Caki2 (cell line): ENCODE measurements at regions not wholly inside any gene's neighbourhood (a gene's known extent, or its start where the extent isn't known, plus 50 kb on each side); places are given as distances from the start of the nearest gene placed in this dataset.

Experiments used
- DNase-seq: peaks from one replicate; pipeline ENCODE4 v3.0.0-alpha.2; 2015; ENCODE audit warnings: low read depth
- in situ Hi-C: cut with HindIII; loops from 2 replicates; pipeline ENCODE4 v1.10.0; 2016; ENCODE audit warnings: low sequenced_read_pairs, low pct_unique_long_range_greater_than_20kb, mixed read lengths

DNA sequence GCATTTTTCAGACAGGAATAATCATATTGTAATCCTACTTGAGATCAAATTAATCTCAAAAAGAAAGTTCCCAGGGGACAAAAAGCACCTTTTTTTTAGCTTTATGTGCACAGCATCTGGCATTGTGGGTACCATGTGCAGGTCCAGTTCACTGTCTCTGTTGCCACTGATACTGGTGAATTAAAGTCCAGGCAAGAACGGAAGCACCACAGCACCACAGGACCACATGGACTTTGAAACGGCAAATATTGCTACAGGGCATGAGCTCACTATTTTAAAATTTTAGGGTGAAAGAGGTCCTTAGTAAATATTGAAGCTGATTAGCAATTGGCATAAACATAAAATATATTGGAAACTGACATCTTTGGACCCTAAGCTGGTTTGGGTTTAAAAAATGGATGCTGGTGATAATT lies 709.0 kb downstream of the EPM2A start:
- in situ Hi-C loops = no loop called here
- DNase-seq = no peak

DNA sequence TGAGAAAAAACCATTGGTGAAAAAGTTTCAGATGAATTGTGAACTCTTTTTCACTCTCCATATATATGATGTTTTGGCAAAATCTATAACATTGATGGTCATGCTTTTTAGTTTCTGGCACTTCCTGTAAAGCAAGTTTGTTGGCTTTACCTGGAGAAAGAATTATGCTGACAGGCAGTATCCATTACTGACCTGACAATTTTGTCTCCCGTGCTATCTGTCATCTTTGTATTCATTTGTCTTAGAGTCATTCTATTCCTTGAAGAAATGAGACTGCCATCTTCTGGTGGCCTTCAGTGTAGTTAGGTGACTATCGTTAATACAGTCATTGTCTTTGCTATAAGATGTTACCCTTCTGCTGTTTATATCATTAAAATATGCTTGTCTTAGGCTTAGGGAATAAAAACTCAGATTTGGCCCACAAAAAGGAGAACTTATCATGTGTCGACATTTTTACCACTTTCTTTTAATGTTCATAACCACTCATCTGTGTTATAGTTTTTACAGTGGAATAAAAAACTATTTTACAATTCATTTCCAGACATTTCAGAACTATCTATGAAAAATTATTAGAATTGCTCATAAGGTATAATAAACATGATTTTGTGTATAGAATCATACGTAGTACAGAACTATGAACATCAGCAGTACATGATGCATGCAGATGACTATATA lies 707.0 kb downstream of the EPM2A start:
- peak; percentile 32 for DNase-seq
- in situ Hi-C loops = no loop called here

DNA sequence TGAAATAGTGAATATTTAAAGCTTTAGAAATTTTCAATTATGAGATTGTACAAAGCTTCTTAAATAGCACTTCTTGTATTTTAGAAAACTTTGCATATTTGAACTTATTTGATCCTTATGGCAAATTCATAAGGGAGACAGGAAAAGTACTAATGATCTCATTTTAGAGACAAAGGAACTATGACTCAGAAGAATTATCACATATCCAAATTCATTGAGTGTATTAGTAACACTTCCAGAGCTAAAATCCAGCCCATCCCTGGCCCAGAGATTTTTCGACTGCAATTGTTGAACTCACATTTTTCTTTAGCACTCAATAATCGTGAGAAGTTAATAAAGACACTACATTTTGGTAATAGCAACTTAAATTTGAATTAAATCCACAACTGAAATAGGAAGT lies 704.3 kb downstream of the EPM2A start:
- in situ Hi-C loops = no loop called here
- DNase-seq = no peak

DNA sequence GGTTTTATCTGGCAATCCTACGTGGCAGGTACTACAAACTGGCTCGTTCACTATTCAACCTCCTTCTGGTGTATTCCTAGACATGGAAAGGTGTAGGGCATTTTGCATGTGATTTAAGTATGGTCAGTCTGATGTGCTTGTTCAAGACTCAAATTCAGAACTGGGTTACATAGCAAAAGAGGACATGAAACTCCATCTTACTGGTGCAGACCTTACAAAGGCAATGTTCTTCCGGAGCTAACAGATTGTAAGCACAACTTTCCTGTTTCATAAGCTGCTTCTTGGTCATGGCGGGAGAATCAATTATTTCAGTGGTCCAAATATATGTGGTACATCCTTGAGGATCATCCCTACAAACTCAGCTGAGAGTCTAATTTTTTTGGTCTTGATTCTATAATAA lies 703.4 kb downstream of the EPM2A start:
- in situ Hi-C loops = no loop called here
- no peak for DNase-seq

DNA sequence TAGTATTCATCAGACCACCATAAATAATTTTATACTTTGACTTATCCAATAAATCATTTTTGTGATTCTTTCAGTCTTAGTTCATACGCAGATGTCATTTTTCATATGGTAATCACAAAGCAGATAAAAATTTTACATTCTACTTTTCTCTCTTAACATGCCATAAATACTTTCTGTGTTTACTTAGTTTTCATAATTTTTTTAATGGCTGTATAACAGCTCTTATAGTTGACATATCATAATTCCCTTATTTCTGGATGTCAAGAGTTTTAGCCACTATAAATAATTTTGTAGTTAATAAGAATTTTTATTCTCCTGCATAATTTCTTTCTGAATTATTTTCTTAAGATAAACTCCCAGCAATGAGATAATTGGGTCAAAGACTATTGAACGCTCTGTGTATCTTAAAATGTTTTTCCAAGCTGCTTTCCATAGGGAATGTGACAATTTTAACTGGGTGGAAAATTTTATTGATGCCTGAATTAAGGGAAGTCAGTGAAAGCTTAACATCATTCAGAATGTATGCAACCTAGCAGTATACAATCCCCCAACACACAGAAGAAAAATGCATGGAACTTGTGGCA lies 702.7 kb downstream of the EPM2A start:
- no peak for DNase-seq
- in situ Hi-C loops = no loop called here

DNA sequence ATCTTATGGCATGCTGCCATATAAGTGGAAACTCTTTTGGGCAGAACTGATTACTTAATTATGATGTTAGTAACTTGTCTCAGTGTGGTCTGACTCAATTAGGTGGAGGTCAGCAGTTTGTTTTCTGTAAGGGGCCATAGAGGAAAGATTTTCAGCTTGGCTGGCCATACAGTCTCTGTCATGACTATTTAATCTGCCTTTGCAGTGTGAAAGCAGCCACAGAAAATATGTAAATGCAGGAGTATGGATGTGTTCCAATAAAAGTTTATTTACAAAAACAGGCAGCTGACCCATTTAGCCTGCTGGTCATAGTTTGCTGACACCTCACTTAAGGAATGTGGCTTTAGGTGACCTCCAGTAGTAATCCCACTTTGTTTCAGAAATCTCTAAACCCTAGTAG lies 700.7 kb downstream of the EPM2A start:
- DNase-seq = peak; percentile 51
- in situ Hi-C loops = no loop called here

DNA sequence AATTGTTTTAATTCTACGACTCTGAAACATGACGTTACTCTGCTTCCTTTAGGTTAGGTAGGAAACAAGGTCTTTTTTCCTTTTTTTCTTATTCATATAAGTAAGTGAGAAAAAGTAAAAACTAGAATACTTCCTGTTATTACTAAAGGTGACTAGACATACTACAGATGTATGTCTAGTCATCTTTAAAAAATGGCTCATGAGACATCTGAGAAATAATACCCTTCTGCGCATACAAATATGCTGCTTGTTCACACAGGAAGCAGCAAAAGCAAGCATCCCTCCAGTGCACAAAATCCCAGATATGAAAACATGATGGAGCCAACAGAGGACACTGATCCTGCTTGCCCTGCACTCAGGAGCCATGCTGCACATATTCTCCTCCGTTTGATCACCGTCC lies 699.1 kb downstream of the EPM2A start:
- in situ Hi-C loops = no loop called here

DNA sequence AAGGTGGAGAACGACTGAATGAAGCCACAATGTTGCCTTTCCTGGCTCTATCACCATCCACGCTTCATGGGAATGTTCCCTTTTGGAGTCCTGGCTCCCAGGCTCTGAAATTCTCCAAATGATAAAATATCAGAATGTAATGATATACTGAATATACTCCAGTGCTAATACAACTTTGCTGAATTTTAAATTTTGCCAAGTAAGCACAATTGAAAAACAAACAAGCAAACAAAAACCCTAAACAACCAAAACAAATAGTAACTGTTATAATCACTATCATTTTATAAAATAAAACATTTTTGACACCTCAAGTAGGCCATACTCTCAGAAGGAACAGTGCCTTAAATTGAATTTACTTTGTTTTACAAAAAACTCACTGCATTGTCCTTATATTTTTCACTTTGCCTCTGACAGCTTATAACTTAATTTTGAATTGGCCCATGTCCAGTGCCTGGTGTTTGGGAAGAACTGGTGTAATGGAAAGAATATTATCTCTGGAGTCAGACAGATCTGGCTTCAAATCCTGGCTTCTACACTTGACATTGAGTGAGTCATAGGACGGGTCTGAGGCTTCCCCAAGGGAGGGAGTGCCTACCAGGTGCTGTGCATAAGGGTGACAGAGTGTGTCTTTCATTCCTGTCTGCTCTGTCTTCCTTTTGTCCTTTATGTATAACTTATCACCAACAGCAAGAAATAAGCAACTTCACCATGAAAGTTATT lies 698.3 kb downstream of the EPM2A start:
- in situ Hi-C loops = no loop called here

More for the DNA sequence above, 699.1 kb downstream of the EPM2A start:
- DNase-seq = no peak

DNA sequence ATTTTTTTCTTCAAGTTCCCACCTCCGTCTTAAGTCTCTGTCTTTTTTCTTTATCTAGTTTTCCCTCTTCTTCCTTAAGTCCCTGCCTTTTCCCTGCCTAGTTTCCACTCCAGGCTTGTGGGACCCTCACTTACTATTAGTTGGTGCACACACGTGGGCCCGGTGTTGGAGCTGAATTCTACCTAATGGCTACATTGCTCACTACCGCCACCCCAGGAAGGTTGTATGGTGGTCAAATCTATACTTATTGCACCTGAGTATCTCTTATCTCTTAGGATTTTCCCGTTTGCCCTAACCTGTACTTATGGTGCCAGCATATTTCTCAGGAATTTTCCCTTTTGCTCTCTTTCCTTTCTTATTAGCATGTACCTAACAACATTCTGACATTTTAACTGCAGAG lies 692.8 kb downstream of the EPM2A start:
- DNase-seq = no peak
- in situ Hi-C loops = no loop called here

More for the DNA sequence above, 698.3 kb downstream of the EPM2A start:
- no peak for DNase-seq

DNA sequence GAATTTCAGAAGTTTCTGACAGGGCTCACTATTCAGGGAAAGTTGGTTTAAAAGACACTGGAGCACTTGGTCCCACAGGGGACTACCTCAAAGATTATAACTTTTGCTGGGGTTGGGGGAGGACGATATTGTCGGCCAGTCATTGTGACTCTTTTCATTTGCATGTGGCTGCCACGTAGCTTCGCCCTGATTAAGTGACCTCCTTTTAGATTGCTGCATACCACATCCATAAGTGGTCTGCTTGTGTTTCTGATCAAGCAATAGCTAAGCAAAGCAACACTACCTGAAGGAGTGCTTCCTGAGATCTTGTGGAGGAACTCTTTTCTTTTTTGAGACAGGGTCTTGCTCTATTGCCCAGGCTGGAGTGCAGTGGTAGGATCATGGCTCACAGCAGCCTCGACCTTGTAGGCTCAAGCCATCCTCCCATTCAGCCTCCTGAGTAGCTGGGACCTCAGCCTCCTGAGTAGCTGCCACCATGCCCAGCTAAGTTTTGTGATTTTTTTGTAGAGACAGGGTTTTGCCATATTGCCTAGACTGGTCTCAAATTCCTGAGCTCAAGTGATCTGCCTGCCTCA lies 691.3 kb downstream of the EPM2A start:
- in situ Hi-C loops = no loop called here

DNA sequence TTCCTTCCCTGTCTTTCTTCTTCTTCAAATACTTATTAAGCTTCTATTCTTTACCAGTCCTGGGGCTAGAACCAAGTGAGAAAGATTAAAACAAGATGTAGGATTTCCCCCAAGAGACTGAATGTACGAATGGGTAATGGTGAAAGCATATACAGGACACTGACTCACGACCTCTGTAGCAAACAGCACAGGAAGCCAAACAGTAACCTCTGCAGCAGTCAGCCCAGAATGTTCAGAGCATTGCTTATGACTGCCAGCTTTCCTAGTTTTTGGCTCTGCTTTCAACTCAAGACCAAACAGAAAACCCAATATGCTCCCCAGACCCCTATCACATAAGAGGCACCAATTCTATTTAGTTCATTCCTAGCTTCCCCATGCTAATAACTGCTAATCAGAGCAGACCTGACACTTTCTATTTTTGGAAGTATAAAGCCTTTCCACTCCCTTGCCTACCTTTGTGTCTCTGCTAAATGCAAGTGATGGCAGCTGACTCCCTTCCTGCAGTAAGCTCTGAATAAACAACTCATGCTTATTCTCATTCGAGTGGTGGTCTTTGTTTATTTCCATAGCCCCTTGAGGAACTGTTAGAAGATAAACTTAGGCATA lies 690.6 kb downstream of the EPM2A start:
- in situ Hi-C loops = no loop called here

More for the DNA sequence above, 691.3 kb downstream of the EPM2A start:
- DNase-seq = no peak

DNA sequence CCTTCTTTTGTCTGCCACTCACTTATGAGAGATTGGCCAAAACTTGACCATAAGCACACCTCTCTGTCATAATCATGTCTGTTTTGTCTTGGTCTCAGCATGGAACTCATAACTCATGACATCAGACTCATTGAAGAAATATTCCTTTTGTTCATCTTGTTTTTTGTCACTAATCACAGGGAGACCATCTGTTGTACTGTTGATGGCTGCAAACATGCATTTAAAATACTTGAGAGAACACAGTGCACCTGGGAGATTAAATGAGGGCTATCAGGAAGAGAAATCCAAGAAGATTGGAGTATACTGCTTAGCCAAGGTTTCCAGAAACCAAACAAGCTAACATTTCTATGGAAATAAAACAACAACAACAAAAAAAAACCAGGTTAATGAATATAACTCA lies 689.7 kb downstream of the EPM2A start:
- in situ Hi-C loops = no loop called here
- DNase-seq = no peak

More for the DNA sequence above, 690.6 kb downstream of the EPM2A start:
- no peak for DNase-seq

DNA sequence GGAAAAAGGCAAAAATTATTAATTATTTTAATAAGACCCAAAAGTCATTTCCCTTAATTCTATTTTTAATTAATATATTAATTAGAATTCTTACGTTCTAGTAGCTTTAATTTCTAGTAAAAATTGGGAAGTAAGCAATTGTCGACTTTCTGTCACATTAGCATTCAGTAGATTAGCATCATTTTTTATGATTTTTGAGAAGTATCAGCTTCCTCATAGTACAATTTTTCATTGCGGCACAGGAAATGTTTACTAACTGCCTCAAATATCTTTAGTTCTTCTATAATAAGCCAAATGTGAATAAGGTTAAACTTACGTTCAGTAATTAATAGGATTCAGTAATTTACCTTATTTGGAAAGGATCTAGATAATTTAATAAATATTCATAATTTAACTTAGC lies 687.4 kb downstream of the EPM2A start:
- DNase-seq = no peak
- in situ Hi-C loops = no loop called here

DNA sequence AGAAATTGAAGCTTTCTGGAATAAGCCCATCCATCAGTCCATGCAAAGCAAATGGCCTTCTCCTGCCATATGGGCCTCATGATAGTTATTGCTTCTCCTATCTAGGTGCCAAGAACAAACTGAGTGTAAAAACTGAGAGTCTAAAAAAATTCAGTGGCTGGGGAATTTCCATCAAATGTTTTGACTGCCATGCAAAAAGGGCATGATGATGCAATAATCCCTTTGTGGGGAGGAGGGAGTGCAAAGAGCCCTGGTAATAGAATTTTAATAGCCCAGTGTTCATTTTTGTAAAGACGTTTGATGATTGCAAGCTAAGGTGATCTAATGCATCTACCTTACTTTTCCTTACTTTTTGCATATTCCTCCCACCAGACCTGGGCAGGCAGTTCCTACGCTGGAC lies 683.7 kb downstream of the EPM2A start:
- in situ Hi-C loops = no loop called here
- no peak for DNase-seq

DNA sequence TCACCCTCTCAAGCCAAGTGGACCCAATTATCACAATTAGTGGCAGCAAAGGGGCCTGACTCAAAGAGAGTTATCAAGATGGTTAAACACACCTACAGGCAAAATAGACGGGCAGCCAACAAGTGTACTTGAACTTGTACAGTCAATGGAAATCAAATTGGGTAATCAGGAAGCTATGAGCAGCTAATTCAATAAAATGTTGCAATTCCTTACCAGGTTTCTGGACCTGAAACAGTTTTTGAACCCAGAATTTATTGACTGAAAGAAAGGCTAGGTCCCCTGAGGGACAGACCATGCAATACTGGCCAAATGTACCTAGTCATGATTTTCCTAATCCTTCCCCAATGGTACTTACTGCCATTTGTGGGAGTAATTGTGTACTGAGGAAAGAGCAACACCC lies 679.8 kb downstream of the EPM2A start:
- DNase-seq = no peak
- in situ Hi-C loops = no loop called here

DNA sequence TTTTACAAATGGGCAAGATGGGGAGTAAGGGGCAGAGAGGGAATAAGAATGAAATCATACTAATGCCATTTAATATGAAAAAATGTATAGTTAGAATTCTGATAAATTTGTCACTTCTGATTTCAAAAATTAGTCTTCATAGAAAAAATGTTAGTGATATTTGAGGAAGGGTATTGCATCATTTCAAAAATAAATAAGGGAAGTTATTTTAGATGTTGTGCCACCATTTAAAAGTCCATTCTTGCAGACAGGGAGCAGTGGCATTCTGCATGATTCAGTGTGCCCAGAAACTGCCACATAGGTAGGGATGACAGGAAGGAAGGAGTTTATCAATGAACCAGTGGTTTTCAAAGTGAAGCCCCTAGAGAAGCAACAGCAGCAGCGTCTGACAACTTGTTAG lies 674.6 kb downstream of the EPM2A start:
- in situ Hi-C loops = no loop called here

DNA sequence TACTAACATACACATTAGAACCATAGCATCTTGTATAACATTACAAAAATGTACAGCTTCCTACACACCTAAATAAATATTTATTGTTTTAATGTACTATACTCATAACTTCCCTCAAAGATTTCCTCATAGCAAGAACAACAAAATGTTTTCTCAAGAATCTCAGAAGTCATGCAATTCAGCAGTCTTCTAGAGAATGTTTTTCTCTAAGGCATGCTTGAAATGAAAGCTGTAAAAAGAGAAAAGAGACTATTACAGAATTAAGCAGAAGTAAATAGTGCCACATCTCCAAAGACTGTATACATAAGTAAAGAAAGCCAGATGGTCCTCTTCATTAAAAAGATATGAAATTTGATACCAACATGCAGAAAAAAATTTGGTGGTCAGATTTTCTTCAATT lies 672.2 kb downstream of the EPM2A start:
- in situ Hi-C loops = no loop called here
- no peak for DNase-seq

More for the DNA sequence above, 674.6 kb downstream of the EPM2A start:
- no peak for DNase-seq

DNA sequence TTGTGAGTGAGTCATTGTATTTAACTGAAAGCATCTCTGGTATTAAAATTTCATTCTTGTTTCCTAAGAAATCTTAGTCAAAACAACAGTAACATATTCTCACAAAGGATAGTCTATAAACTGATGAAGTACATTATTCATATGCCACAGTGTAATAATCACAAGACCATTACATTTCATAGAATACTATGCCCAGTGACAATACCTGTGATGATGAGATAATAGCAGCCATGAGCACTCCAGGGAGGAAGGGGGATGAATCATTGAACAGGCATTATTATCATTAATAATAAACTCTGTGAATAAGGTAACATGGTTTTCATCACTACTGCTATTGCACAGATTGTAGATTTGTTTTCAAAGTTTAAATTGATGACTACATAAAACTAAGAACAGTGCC lies 667.9 kb downstream of the EPM2A start:
- in situ Hi-C loops = no loop called here
- peak; percentile 30 for DNase-seq

DNA sequence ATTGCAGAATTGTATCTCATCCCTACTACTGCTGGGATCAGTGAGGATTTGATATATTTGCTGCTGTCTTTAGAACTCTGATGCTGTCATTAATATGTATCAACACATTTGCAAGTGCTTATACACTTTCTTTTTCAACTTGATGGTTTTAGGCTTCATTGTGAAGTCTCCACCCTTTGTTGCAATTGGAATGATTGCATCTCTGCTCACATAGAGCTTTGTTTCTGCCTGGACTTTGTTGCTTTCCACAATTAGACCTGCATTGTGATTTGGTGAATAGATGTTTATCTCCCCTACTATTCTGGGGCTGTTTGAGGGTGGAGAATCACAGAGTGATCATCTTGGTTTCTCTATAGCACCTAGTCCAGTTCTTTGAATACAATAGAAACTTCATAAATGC lies 666.7 kb downstream of the EPM2A start:
- in situ Hi-C loops = no loop called here

More for the DNA sequence above, 666.7 kb downstream of the EPM2A start:
- DNase-seq = no peak
